ENCODE measurements at regions not wholly inside any gene's neighbourhood (a gene's known extent, or its start where the extent isn't known, plus 50 kb on each side); places are given as distances from the start of the nearest gene placed in this dataset.
"Not testable (repeated sequence)": the region's sequence is repeated elsewhere in the genome, so short reads cannot be mapped to it uniquely, and the experiment has no call there.

GRCh38 chr7:153410997-153411642, 641.1 kb upstream of the DPP6 start:
- DNase-seq = not testable (repeated sequence)

GRCh38 chr7:153412114-153412823, 639.9 kb upstream of the DPP6 start:
- DNase-seq = not testable (repeated sequence)

GRCh38 chr7:153412824-153413198, 639.4 kb upstream of the DPP6 start:
- not testable (repeated sequence) for DNase-seq

GRCh38 chr7:153413199-153413539, 639.0 kb upstream of the DPP6 start:
- DNase-seq = no peak

- DNase-seq = no peak
These were observed 638.5 kb upstream of the DPP6 start for GRCh38 chr7:153413540-153414287.

GRCh38 chr7:153414288-153414629, 637.9 kb upstream of the DPP6 start:
- DNase-seq = no peak

GRCh38 chr7:153415632-153416031, 636.6 kb upstream of the DPP6 start:
- no peak for DNase-seq

GRCh38 chr7:153422291-153423209, 629.6 kb upstream of the DPP6 start:
- DNase-seq = no peak

- DNase-seq = no peak
These were observed 629.0 kb upstream of the DPP6 start for GRCh38 chr7:153423210-153423590.

GRCh38 chr7:153430931-153431330, 621.3 kb upstream of the DPP6 start:
- no peak for DNase-seq

GRCh38 chr7:153432063-153432462, 620.1 kb upstream of the DPP6 start:
- DNase-seq = no peak

GRCh38 chr7:153433223-153433622, 619.0 kb upstream of the DPP6 start:
- no peak for DNase-seq

GRCh38 chr7:153440715-153441114, 611.5 kb upstream of the DPP6 start:
- DNase-seq = no peak

GRCh38 chr7:153443032-153443701, 609.0 kb upstream of the DPP6 start:
- no peak for DNase-seq

- no peak for DNase-seq
These were observed 607.6 kb upstream of the DPP6 start for GRCh38 chr7:153444641-153445040.

GRCh38 chr7:153445641-153446040, 606.6 kb upstream of the DPP6 start:
- DNase-seq = no peak

- no peak for DNase-seq
These were observed 605.7 kb upstream of the DPP6 start for GRCh38 chr7:153446490-153446889.

GRCh38 chr7:153447011-153447410, 605.2 kb upstream of the DPP6 start:
- no peak for DNase-seq

- DNase-seq = no peak
These were observed 599.5 kb upstream of the DPP6 start for GRCh38 chr7:153452661-153453060.

- no peak for DNase-seq
These were observed 597.9 kb upstream of the DPP6 start for GRCh38 chr7:153454306-153454705.

GRCh38 chr7:153457746-153458145, 594.5 kb upstream of the DPP6 start:
- peak; percentile 66 to 87 for DNase-seq

GRCh38 chr7:153470004-153470671, 582.1 kb upstream of the DPP6 start:
- no peak for DNase-seq

Measured in NCI-H2081 (cell line).